Kidney capillary endothelial cell (primary cell): ENCODE measurements at regions not wholly inside any gene's neighbourhood (a gene's known extent, or its start where the extent isn't known, plus 50 kb on each side); places are given as distances from the start of the nearest gene placed in this dataset.
"Not testable (repeated sequence)": the region's sequence is repeated elsewhere in the genome, so short reads cannot be mapped to it uniquely, and the experiment has no call there.

Experiments
- DNase-seq: peaks from one replicate; pipeline ENCODE4 v3.0.0-alpha.2; 2018; ENCODE audit warnings: low spot score

DNA sequence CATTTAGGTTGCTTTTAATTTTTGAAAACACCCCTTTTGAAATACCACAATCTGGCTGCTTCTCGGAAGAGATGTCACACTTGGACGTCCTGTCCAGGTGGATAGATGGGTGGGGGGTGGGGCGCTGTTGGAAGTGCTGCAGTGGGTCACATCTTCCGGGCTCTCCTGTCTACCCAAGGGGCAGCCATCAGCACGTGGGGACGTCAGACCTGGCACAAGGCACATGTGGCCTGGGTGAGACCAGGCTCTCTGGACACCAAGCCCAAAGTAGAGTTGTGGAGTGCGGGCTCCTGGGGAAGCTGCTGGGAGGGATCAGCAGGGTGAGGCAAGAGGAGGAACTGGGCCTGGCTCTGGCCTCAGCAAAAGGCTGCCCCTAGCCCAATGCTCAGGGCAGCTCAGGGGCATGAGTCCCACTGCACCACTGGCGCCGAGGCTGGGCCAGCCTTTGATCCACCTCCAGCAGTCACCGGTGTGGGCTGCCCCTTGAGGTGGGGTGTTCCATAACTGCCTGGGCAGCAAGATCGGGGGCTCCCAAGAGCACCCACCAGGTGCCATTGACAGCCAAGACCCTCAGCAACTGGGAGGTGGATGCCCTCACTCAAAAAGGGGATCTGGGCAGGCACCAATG lies 68.6 kb upstream of the CCND1 start:
- no peak for DNase-seq

DNA sequence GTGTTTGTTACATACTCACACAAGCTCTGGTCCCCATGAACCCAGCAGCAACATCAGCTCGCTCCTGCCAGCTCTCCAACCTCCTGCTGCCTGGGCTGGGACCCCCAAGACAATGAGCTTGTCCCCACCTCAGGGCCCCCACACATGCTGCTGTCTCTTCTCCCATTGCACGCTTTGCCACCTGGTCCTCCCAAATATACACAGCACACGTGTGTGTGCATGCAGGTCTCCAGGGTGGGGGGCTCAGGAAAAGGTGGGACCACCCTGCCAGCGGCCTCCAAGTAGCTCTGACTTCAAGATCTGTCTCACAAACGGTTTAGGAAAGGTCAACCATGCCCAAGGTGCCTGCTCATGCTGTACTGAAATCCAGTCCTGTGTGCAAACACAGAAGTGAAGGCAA lies 68.1 kb upstream of the CCND1 start:
- no peak for DNase-seq

DNA sequence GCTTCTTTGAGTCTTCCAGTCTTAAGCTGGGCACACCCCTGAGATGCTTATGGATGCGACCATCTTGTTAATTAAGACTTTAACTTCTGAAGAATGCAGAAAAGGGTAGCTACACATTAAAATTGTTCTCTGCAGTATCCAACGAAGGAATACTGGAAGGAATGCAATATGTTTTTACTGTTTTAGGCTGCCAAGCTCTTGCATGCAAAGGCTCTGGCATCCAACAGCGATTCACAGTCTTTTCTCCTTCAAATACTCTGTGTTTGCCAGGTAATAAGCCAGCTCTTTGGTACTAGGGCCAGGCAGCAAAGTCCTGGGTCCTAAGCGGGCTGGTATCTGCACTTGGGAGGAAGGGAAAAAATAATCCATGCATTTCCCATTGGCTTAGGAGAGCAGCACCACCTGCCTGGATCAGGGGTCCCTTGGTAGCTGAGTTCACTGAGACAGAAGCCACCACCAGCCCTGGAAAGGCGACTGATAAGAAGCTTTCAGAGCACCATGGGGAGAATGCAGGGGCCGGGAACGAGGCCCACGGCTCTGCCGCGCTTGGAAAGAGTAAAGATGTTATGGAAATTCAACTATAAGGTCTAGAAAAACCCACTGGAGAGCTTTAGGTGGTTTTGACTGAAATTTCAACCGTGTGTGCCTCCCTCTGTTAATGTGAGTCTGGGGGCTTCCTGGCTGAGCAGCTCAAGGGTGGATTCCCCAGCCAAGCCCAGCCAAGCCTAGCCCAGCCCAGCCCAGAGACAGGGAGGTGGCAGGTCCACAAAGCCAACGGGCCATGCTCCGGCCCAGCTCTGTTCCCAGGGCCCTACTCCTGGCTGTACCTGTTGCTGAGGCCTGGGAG lies 67.0 kb upstream of the CCND1 start:
- DNase-seq, result no peak

GRCh38 chr11:69574608-69575255 lies 66.2 kb upstream of the CCND1 start:
- no peak for DNase-seq

- no peak for DNase-seq
Observed at GRCh38 chr11:69575296-69576068, 65.5 kb upstream of the CCND1 start.

GRCh38 chr11:69576069-69576782 lies 64.7 kb upstream of the CCND1 start:
- no peak for DNase-seq

GRCh38 chr11:69578167-69578566 lies 62.8 kb upstream of the CCND1 start:
- DNase-seq, result no peak

DNA sequence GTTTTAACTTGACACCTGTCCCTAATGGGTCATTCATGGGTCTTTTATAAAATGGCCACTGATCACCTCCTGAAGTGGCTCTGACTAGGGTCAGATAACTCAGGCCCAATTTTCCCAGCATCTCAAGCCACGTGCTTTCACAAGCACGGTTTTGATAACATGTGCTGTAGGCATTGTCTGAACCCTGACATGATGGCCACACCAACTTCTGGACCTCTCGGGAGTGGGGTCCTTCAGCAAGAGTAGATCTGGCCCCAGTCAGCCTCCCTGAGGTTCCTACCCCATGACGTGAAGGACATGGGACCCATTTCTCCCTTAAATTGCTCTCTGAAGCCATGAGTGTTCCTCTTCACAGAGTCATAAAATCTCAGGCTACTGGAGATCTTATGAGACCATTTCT lies 60.4 kb upstream of the CCND1 start:
- DNase-seq, result no peak

GRCh38 chr11:69582756-69583467 lies 58.0 kb upstream of the CCND1 start:
- no peak for DNase-seq

DNA sequence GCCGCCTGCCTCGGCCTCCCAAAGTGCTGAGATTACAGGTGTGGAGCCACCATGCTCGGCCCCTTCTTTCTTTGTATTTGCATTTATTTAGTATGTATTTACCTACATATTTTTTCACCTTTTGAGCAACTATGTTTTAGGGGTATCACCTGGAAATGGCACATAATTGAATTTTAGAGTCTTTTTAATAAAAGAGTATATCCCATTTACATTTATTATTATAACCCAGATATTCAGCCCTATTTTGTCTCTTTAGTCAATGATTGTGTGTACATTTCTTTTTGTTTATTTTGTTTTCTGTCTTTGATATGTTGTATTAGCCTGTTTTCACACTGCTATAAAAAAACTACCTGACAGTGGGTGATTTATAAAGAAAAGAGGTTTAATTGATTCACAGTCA lies 56.8 kb upstream of the CCND1 start:
- DNase-seq, result no peak

GRCh38 chr11:69585385-69585784 lies 55.6 kb upstream of the CCND1 start:
- no peak for DNase-seq

- peak; percentile 87 for DNase-seq
Observed at GRCh38 chr11:69587454-69588090, 53.4 kb upstream of the CCND1 start.

GRCh38 chr11:69588270-69588669 lies 52.7 kb upstream of the CCND1 start:
- peak; percentile 95 for DNase-seq

- DNase-seq, result not testable (repeated sequence)
Observed at GRCh38 chr11:69590088-69590487, 50.9 kb upstream of the CCND1 start.
